IPS DF 6.9 (cell line): ENCODE measurements at regions not wholly inside any gene's neighbourhood (a gene's known extent, or its start where the extent isn't known, plus 50 kb on each side); places are given as distances from the start of the nearest gene placed in this dataset.
"Not testable (repeated sequence)": the region's sequence is repeated elsewhere in the genome, so short reads cannot be mapped to it uniquely, and the experiment has no call there.

ENCODE experiments used
- DNase-seq: peaks from one replicate; pipeline ENCODE4 v3.0.0-alpha.2; 2013; ENCODE audit warnings: low read depth, low spot score
- H3K27ac ChIP-seq: one replicate; pipeline ENCODE4 v1.5.1; 2013; ENCODE audit warnings: low read length, control low read depth
- H3K27me3 ChIP-seq: 2 replicates; pipeline ENCODE4 v1.6.1; 2013; ENCODE audit warnings: mild to moderate bottlenecking, low read length; ENCODE audit not compliant: control insufficient read depth, insufficient read depth
- H3K36me3 ChIP-seq: 2 replicates; pipeline ENCODE4 v1.6.1; 2013; ENCODE audit warnings: low read length; ENCODE audit not compliant: control insufficient read depth, insufficient read depth
- H3K4me1 ChIP-seq: 2 replicates; pipeline ENCODE4 v1.6.1; 2013; ENCODE audit warnings: low read length; ENCODE audit not compliant: control insufficient read depth, insufficient read depth
- H3K4me3 ChIP-seq: 2 replicates; pipeline ENCODE4 v1.5.1; 2013; ENCODE audit warnings: mild to moderate bottlenecking, low read length
- H3K9me3 ChIP-seq: 2 replicates; pipeline ENCODE4 v1.6.1; 2013; ENCODE audit warnings: low read length, inconsistent platforms; ENCODE audit not compliant: control insufficient read depth, insufficient read depth
- WGBS: extraction: QIAGEN DNeasy Blood & Tissue Kit; methylation state at CpG from one replicate; pipeline ENCODE4 v1.1.7; 2013; ENCODE audit warnings: mixed read lengths, missing lambda C conversion rate; ENCODE audit not compliant: insufficient read length, insufficient coverage; 5-methylcytosine and 5-hydroxymethylcytosine counted together

- not testable (repeated sequence) for H3K36me3 ChIP-seq, H3K9me3 ChIP-seq, H3K27me3 ChIP-seq, H3K4me1 ChIP-seq, H3K27ac ChIP-seq, DNase-seq, H3K4me3 ChIP-seq
- no CpG with 5 or more reads among the region's 1 CpG for WGBS
These were observed 66.2 kb downstream of the SYT15 start for GRCh38 chr10:46645110-46645509.

GRCh38 chr10:46646132-46646531, 67.2 kb downstream of the SYT15 start:
- not testable (repeated sequence) for H3K27me3 ChIP-seq, H3K4me3 ChIP-seq, H3K27ac ChIP-seq, DNase-seq, H3K36me3 ChIP-seq, H3K4me1 ChIP-seq, H3K9me3 ChIP-seq
- WGBS, result no CpG with 5 or more reads among the region's 3 CpGs

GRCh38 chr10:46650967-46651366, 72.0 kb downstream of the SYT15 start:
- H3K27ac ChIP-seq, H3K36me3 ChIP-seq, DNase-seq, H3K9me3 ChIP-seq, H3K27me3 ChIP-seq, H3K4me1 ChIP-seq, H3K4me3 ChIP-seq: not testable (repeated sequence)
- WGBS, result no CpG with 5 or more reads among the region's 5 CpGs

GRCh38 chr10:46657437-46657836, 78.5 kb downstream of the SYT15 start:
- not testable (repeated sequence) for H3K4me3 ChIP-seq, H3K9me3 ChIP-seq
- WGBS, result no CpG with 5 or more reads among the region's 3 CpGs

GRCh38 chr10:46660027-46660834, 81.3 kb downstream of the SYT15 start:
- not testable (repeated sequence) for H3K27me3 ChIP-seq, DNase-seq, H3K4me3 ChIP-seq, H3K9me3 ChIP-seq, H3K4me1 ChIP-seq, H3K27ac ChIP-seq, H3K36me3 ChIP-seq
- no CpG with 5 or more reads among the region's 8 CpGs for WGBS

More at GRCh38 chr10:46657437-46657836, 78.5 kb downstream of the SYT15 start:
- not testable (repeated sequence) for H3K27me3 ChIP-seq, H3K27ac ChIP-seq, H3K36me3 ChIP-seq, H3K4me1 ChIP-seq, DNase-seq

- not testable (repeated sequence) for DNase-seq, H3K9me3 ChIP-seq, H3K4me1 ChIP-seq, H3K36me3 ChIP-seq, H3K4me3 ChIP-seq, H3K27me3 ChIP-seq, H3K27ac ChIP-seq
These were observed 81.9 kb downstream of the SYT15 start for GRCh38 chr10:46660835-46661164.

GRCh38 chr10:46665536-46665935, 86.6 kb downstream of the SYT15 start:
- not testable (repeated sequence) for H3K27me3 ChIP-seq, H3K27ac ChIP-seq, H3K4me3 ChIP-seq, H3K4me1 ChIP-seq, H3K36me3 ChIP-seq, H3K9me3 ChIP-seq, DNase-seq
- no CpG with 5 or more reads among the region's 1 CpG for WGBS

- WGBS, result no CpG with 5 or more reads among the region's 6 CpGs
- H3K4me1 ChIP-seq, H3K9me3 ChIP-seq, H3K36me3 ChIP-seq, DNase-seq, H3K27ac ChIP-seq, H3K27me3 ChIP-seq, H3K4me3 ChIP-seq: not testable (repeated sequence)
These were observed 89.5 kb downstream of the SYT15 start for GRCh38 chr10:46668357-46668997.

- H3K36me3 ChIP-seq, H3K27ac ChIP-seq, H3K27me3 ChIP-seq, H3K4me3 ChIP-seq, H3K9me3 ChIP-seq, DNase-seq, H3K4me1 ChIP-seq: not testable (repeated sequence)
- WGBS, result no CpG with 5 or more reads among the region's 8 CpGs
These were observed 99.0 kb downstream of the SYT15 start for GRCh38 chr10:46677836-46678435.

GRCh38 chr10:46691397-46691796, 112.5 kb downstream of the SYT15 start:
- H3K9me3 ChIP-seq, H3K4me1 ChIP-seq, H3K4me3 ChIP-seq, H3K27me3 ChIP-seq, H3K27ac ChIP-seq, H3K36me3 ChIP-seq, DNase-seq: not testable (repeated sequence)
- no CpG with 5 or more reads among the region's 2 CpGs for WGBS

- not testable (repeated sequence) for H3K9me3 ChIP-seq, H3K4me1 ChIP-seq, H3K4me3 ChIP-seq, H3K27ac ChIP-seq, H3K27me3 ChIP-seq, DNase-seq, H3K36me3 ChIP-seq
- no CpG with 5 or more reads among the region's 2 CpGs for WGBS
These were observed 114.3 kb downstream of the SYT15 start for GRCh38 chr10:46693218-46693617.
